ENCODE measurements at regions not wholly inside any gene's neighbourhood (a gene's known extent, or its start where the extent isn't known, plus 50 kb on each side); places are given as distances from the start of the nearest gene placed in this dataset.

- H3K27me3 ChIP-seq (ENCODE audit: control insufficient read depth in 3 of 3, insufficient read depth in 3 of 3, low read length in 3 of 3): no peaks in the 10 kb centered on the region
- no peaks in the 10 kb centered on the region for H3K9me3 ChIP-seq (ENCODE audit: control insufficient read depth in 3 of 3, low read length in 3 of 3)
- H3K4me3 ChIP-seq (ENCODE audit: low read length in 3 of 3): no peak overlapping the region
- no peak overlapping the region for H3K27ac ChIP-seq (ENCODE audit: low read depth, low read length)
- H3K9ac ChIP-seq (ENCODE audit: low read depth in 1 of 3, low read length in 3 of 3): no peak overlapping the region
- no peaks in the 10 kb centered on the region for H3K4me1 ChIP-seq (ENCODE audit: control insufficient read depth in 3 of 3, insufficient read depth in 3 of 3, low read length in 3 of 3)
- no peaks in the 10 kb centered on the region for H3K36me3 ChIP-seq (ENCODE audit: control insufficient read depth in 3 of 3, insufficient read depth in 3 of 3, low read length in 3 of 3)
Observed at GRCh38 chr3:159619341-159619885, 369.2 kb upstream of the IL12A start.

DNA sequence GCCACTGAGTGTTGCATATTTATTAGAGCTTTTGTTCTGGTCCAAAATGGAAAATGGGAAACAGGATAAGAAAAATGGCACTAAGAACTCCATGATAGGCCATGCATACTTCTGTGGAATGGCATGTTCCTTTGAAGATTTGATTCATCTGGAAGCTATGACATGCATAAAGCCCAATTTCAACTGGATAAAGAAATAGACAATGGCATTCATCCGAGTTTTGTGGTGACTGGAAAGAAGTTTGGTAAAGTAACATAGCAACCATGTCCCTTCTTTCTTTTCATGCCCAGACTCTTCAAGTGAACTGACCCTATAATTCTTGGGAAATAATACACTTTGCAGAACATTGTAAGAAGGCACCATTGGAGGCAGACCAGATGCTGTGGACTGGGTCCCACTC lies 368.4 kb upstream of the IL12A start:
- Histone ChIP-seq H3K9me3 (ENCODE audit: control insufficient read depth in 3 of 3, low read length in 3 of 3) (no peaks in the 10 kb centered on the region), H3K9ac (ENCODE audit: low read depth in 1 of 3, low read length in 3 of 3) (no peak overlapping the region), H3K4me3 (ENCODE audit: low read length in 3 of 3) (no peak overlapping the region), H3K27me3 (ENCODE audit: control insufficient read depth in 3 of 3, insufficient read depth in 3 of 3, low read length in 3 of 3) (no peaks in the 10 kb centered on the region), H3K27ac (ENCODE audit: low read depth, low read length) (no peak overlapping the region), H3K36me3 (ENCODE audit: control insufficient read depth in 3 of 3, insufficient read depth in 3 of 3, low read length in 3 of 3) (no peaks in the 10 kb centered on the region), H3K4me1 (ENCODE audit: control insufficient read depth in 3 of 3, insufficient read depth in 3 of 3, low read length in 3 of 3) (no peaks in the 10 kb centered on the region)

DNA sequence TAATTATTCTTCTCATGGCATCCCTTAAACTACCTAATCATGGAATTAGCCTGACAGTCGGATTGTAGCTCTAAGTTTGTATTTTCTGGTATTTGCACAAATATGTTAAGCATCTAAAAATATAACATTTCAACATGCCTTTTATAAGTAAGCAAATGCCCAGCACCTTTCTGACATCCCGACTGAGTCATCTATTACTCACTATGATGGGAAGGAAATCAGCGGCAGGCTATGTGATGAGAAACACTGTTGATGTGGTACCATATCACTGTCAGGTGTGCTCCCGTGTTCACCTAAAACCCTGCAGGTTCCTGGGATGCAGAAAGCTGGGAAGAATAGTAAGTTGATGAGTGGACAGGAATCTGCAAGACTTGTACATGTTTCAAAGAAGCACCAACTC lies 367.8 kb upstream of the IL12A start:
- H3K36me3 ChIP-seq (ENCODE audit: control insufficient read depth in 3 of 3, insufficient read depth in 3 of 3, low read length in 3 of 3): no peaks in the 10 kb centered on the region
- no peaks in the 10 kb centered on the region for H3K9me3 ChIP-seq (ENCODE audit: control insufficient read depth in 3 of 3, low read length in 3 of 3)
- H3K27me3 ChIP-seq (ENCODE audit: control insufficient read depth in 3 of 3, insufficient read depth in 3 of 3, low read length in 3 of 3): no peaks in the 10 kb centered on the region
- no peak overlapping the region for H3K4me3 ChIP-seq (ENCODE audit: low read length in 3 of 3)
- no peak overlapping the region for H3K9ac ChIP-seq (ENCODE audit: low read depth in 1 of 3, low read length in 3 of 3)
- no peak overlapping the region for H3K27ac ChIP-seq (ENCODE audit: low read depth, low read length)
- no peaks in the 10 kb centered on the region for H3K4me1 ChIP-seq (ENCODE audit: control insufficient read depth in 3 of 3, insufficient read depth in 3 of 3, low read length in 3 of 3)

- no peaks in the 10 kb centered on the region for H3K27me3 ChIP-seq (ENCODE audit: control insufficient read depth in 3 of 3, insufficient read depth in 3 of 3, low read length in 3 of 3)
- H3K4me1 ChIP-seq (ENCODE audit: control insufficient read depth in 3 of 3, insufficient read depth in 3 of 3, low read length in 3 of 3): no peaks in the 10 kb centered on the region
- H3K4me3 ChIP-seq (ENCODE audit: low read length in 3 of 3): no peak overlapping the region
- no peaks in the 10 kb centered on the region for H3K9me3 ChIP-seq (ENCODE audit: control insufficient read depth in 3 of 3, low read length in 3 of 3)
- no peaks in the 10 kb centered on the region for H3K36me3 ChIP-seq (ENCODE audit: control insufficient read depth in 3 of 3, insufficient read depth in 3 of 3, low read length in 3 of 3)
- no peak overlapping the region for H3K27ac ChIP-seq (ENCODE audit: low read depth, low read length)
- H3K9ac ChIP-seq (ENCODE audit: low read depth in 1 of 3, low read length in 3 of 3): no peak overlapping the region
Observed at GRCh38 chr3:159624616-159625015, 364.0 kb upstream of the IL12A start.

DNA sequence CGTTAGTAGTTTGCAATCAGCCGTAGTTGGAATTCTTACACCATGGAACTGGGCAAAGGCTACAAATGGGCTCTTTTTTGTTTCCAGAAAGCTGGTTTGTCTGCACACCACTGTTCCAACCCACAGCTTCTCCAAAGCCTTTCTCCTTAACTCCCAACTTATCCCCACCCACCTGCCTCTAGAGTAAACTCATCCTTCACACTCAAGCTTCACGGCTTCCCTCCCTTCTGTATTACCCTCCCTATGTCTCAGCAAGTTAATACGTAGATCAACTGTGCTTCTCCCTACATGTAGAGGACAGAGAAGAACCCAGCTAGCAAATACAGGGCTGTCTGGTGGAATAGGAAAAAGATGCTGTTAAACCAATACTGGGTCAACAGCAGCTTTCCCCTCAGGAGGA lies 363.0 kb upstream of the IL12A start:
- Histone ChIP-seq H3K36me3 (ENCODE audit: control insufficient read depth in 3 of 3, insufficient read depth in 3 of 3, low read length in 3 of 3) (no peaks in the 10 kb centered on the region), H3K9me3 (ENCODE audit: control insufficient read depth in 3 of 3, low read length in 3 of 3) (no peaks in the 10 kb centered on the region), H3K4me1 (ENCODE audit: control insufficient read depth in 3 of 3, insufficient read depth in 3 of 3, low read length in 3 of 3) (no peaks in the 10 kb centered on the region), H3K27ac (ENCODE audit: low read depth, low read length) (no peak overlapping the region), H3K4me3 (ENCODE audit: low read length in 3 of 3) (no peak overlapping the region), H3K27me3 (ENCODE audit: control insufficient read depth in 3 of 3, insufficient read depth in 3 of 3, low read length in 3 of 3) (no peaks in the 10 kb centered on the region), H3K9ac (ENCODE audit: low read depth in 1 of 3, low read length in 3 of 3) (no peak overlapping the region)

GRCh38 chr3:159626598-159626997 lies 362.0 kb upstream of the IL12A start:
- H3K36me3 ChIP-seq (ENCODE audit: control insufficient read depth in 3 of 3, insufficient read depth in 3 of 3, low read length in 3 of 3): no peaks in the 10 kb centered on the region
- no peak overlapping the region for H3K9ac ChIP-seq (ENCODE audit: low read depth in 1 of 3, low read length in 3 of 3)
- no peaks in the 10 kb centered on the region for H3K9me3 ChIP-seq (ENCODE audit: control insufficient read depth in 3 of 3, low read length in 3 of 3)
- no peak overlapping the region for H3K4me3 ChIP-seq (ENCODE audit: low read length in 3 of 3)
- no peaks in the 10 kb centered on the region for H3K4me1 ChIP-seq (ENCODE audit: control insufficient read depth in 3 of 3, insufficient read depth in 3 of 3, low read length in 3 of 3)
- H3K27me3 ChIP-seq (ENCODE audit: control insufficient read depth in 3 of 3, insufficient read depth in 3 of 3, low read length in 3 of 3): no peaks in the 10 kb centered on the region
- no peak overlapping the region for H3K27ac ChIP-seq (ENCODE audit: low read depth, low read length)

GRCh38 chr3:159627229-159627628 lies 361.4 kb upstream of the IL12A start:
- no peaks in the 10 kb centered on the region for H3K27me3 ChIP-seq (ENCODE audit: control insufficient read depth in 3 of 3, insufficient read depth in 3 of 3, low read length in 3 of 3)
- no peaks in the 10 kb centered on the region for H3K9me3 ChIP-seq (ENCODE audit: control insufficient read depth in 3 of 3, low read length in 3 of 3)
- no peaks in the 10 kb centered on the region for H3K36me3 ChIP-seq (ENCODE audit: control insufficient read depth in 3 of 3, insufficient read depth in 3 of 3, low read length in 3 of 3)
- no peak overlapping the region for H3K9ac ChIP-seq (ENCODE audit: low read depth in 1 of 3, low read length in 3 of 3)
- no peak overlapping the region for H3K4me3 ChIP-seq (ENCODE audit: low read length in 3 of 3)
- no peaks in the 10 kb centered on the region for H3K4me1 ChIP-seq (ENCODE audit: control insufficient read depth in 3 of 3, insufficient read depth in 3 of 3, low read length in 3 of 3)
- no peak overlapping the region for H3K27ac ChIP-seq (ENCODE audit: low read depth, low read length)

GRCh38 chr3:159627634-159628033 lies 361.0 kb upstream of the IL12A start:
- no peaks in the 10 kb centered on the region for H3K4me1 ChIP-seq (ENCODE audit: control insufficient read depth in 3 of 3, insufficient read depth in 3 of 3, low read length in 3 of 3)
- H3K27me3 ChIP-seq (ENCODE audit: control insufficient read depth in 3 of 3, insufficient read depth in 3 of 3, low read length in 3 of 3): no peaks in the 10 kb centered on the region
- H3K27ac ChIP-seq (ENCODE audit: low read depth, low read length): no peak overlapping the region
- H3K9me3 ChIP-seq (ENCODE audit: control insufficient read depth in 3 of 3, low read length in 3 of 3): no peaks in the 10 kb centered on the region
- H3K4me3 ChIP-seq (ENCODE audit: low read length in 3 of 3): no peak overlapping the region
- H3K9ac ChIP-seq (ENCODE audit: low read depth in 1 of 3, low read length in 3 of 3): no peak overlapping the region
- no peaks in the 10 kb centered on the region for H3K36me3 ChIP-seq (ENCODE audit: control insufficient read depth in 3 of 3, insufficient read depth in 3 of 3, low read length in 3 of 3)

DNA sequence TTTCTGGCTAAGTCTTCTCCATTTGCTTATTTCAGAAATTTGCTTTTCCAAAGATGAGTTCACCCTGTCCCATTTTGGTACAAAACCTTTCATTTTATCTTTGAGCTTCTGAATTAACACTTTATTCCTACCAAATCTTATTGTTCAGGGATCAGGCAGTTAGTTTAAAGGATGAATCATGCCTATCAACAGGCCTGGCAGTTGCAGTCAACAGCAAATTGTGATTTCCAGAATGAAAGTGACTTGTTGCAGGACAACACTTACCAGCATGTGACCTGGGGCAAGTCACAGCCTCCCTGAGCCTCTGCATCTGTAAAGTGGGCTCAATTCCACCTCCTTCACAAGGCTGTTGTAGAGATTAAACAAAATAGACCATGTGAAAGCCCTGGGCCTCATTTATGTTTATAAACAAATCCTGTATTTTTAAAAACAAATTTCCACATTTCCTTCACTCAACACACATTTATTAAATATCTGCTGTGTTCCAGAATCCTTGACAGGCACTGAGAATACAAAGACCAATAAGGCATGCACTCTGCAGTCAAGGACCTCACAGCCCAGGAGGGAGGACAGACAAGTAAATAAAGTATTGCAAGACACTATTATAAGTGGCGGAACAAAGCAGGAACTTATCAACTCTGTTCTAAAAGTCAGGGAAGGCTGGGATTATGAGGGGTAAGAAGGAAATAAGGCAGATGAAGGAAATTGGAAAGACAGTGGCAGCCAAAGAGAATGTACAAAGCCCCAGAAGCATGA lies 359.1 kb upstream of the IL12A start:
- Histone ChIP-seq H3K4me1 (ENCODE audit: control insufficient read depth in 3 of 3, insufficient read depth in 3 of 3, low read length in 3 of 3) (no peaks in the 10 kb centered on the region), H3K9me3 (ENCODE audit: control insufficient read depth in 3 of 3, low read length in 3 of 3) (no peaks in the 10 kb centered on the region), H3K36me3 (ENCODE audit: control insufficient read depth in 3 of 3, insufficient read depth in 3 of 3, low read length in 3 of 3) (no peaks in the 10 kb centered on the region), H3K9ac (ENCODE audit: low read depth in 1 of 3, low read length in 3 of 3) (no peak overlapping the region), H3K4me3 (ENCODE audit: low read length in 3 of 3) (no peak overlapping the region), H3K27ac (ENCODE audit: low read depth, low read length) (no peak overlapping the region), H3K27me3 (ENCODE audit: control insufficient read depth in 3 of 3, insufficient read depth in 3 of 3, low read length in 3 of 3) (no peaks in the 10 kb centered on the region)

DNA sequence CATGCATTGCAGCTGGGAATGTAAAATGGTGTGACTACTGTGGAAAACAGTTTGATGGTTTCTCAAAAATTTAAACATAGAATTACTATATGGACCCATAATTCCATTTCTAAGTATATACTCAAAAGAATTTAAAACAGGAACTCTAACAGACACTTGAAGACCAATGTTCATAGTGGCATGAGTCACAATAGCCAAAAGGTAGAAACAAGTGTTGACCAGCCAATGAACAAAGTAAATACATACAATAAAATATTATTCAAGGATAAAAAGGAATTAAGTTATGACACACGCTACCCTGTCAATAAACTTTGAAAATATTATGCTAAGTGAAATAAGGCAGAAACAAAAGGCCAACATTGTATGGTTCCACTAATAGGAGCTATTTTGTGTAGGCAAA lies 357.4 kb upstream of the IL12A start:
- H3K27me3 ChIP-seq (ENCODE audit: control insufficient read depth in 3 of 3, insufficient read depth in 3 of 3, low read length in 3 of 3): no peaks in the 10 kb centered on the region
- no peak overlapping the region for H3K27ac ChIP-seq (ENCODE audit: low read depth, low read length)
- H3K36me3 ChIP-seq (ENCODE audit: control insufficient read depth in 3 of 3, insufficient read depth in 3 of 3, low read length in 3 of 3): no peaks in the 10 kb centered on the region
- no peaks in the 10 kb centered on the region for H3K9me3 ChIP-seq (ENCODE audit: control insufficient read depth in 3 of 3, low read length in 3 of 3)
- H3K4me3 ChIP-seq (ENCODE audit: low read length in 3 of 3): no peak overlapping the region
- H3K4me1 ChIP-seq (ENCODE audit: control insufficient read depth in 3 of 3, insufficient read depth in 3 of 3, low read length in 3 of 3): no peaks in the 10 kb centered on the region
- H3K9ac ChIP-seq (ENCODE audit: low read depth in 1 of 3, low read length in 3 of 3): no peak overlapping the region
